Tibial nerve (tissue), 4 donors: ENCODE measurements at regions not wholly inside any gene's neighbourhood (a gene's known extent, or its start where the extent isn't known, plus 50 kb on each side); places are given as distances from the start of the nearest gene placed in this dataset.

ENCODE experiments used
- DNase-seq, 2 donors: peaks; one replicate each; pipeline ENCODE4 v3.0.0-alpha.2; 2019; ENCODE audit warnings: low spot score in 2 of 2
- H3K27ac ChIP-seq, 4 donors: fragments of 200-600 bp; sonication (generic) in 3 of 4; one replicate each; pipeline ENCODE4 v1.5.1; 2017 to 2019; ENCODE audit warnings: mild to moderate bottlenecking in 1 of 4
- H3K27me3 ChIP-seq, 2 donors: fragments of 200-600 bp; sonication (generic) in 1 of 2; one replicate each; pipeline versions ENCODE4 v1.5.1 to v1.6.0; 2017 to 2019
- H3K36me3 ChIP-seq, 3 donors: fragments of 200-600 bp; sonication (generic); one replicate each; pipeline ENCODE4 v1.5.1; 2018 to 2019
- H3K4me1 ChIP-seq, 4 donors: fragments of 200-600 bp; sonication (generic) in 3 of 4; one replicate each; pipeline ENCODE4 v1.5.1; 2017 to 2019
- H3K4me3 ChIP-seq, 4 donors: fragments of 200-600 bp; sonication (generic) in 3 of 4; one replicate each; pipeline ENCODE4 v1.5.1; 2017 to 2019; ENCODE audit warnings: mild to moderate bottlenecking in 1 of 4, moderate library complexity in 1 of 4
- H3K9me3 ChIP-seq, 4 donors: fragments of 200-600 bp; sonication (generic) in 3 of 4; one replicate each; pipeline ENCODE4 v1.5.1; 2017 to 2019
- CTCF ChIP-seq, 5 experiments: fragments of 200-600 bp in 3 of 5; fragments of 450-650 bp in 2 of 5; sonication (generic) in 3 of 5; IDR thresholded peaks; one replicate each; pipeline ENCODE4 v1.5.1; 2016 to 2019; ENCODE audit warnings: antibody characterized with exemption in 5 of 5, mild to moderate bottlenecking in 3 of 5, moderate library complexity in 2 of 5
- EP300 ChIP-seq, 2 donors: sonication (generic); formaldehyde crosslinking; IDR thresholded peaks; one replicate each; pipeline ENCODE4 v1.6.1; 2017; ENCODE audit warnings: antibody characterized with exemption in 2 of 2, mild to moderate bottlenecking in 1 of 2
- POLR2A ChIP-seq, 2 donors: fragments of 450-650 bp; IDR thresholded peaks; one replicate each; pipeline ENCODE4 v1.6.1; 2017; ENCODE audit warnings: antibody characterized with exemption in 2 of 2, mild to moderate bottlenecking in 2 of 2, moderate library complexity in 2 of 2
- WGBS, 2 donors: methylation state at CpG; one replicate each; pipeline ENCODE4 v1.1.5; 2018; 5-methylcytosine and 5-hydroxymethylcytosine counted together

- TF ChIP-seq CTCF (IDR thresholded peaks at IDR 0.05), result no peak
- TF ChIP-seq POLR2A (IDR thresholded peaks at IDR 0.05), result no peak
- TF ChIP-seq EP300 (IDR thresholded peaks at IDR 0.05), result no peak
- no peak overlapping the region for H3K4me3 ChIP-seq
- H3K27me3 ChIP-seq, result no peaks in the 10 kb centered on the region
- no peak for DNase-seq
- H3K36me3 ChIP-seq, result no peaks in the 10 kb centered on the region
- H3K27ac ChIP-seq, result no peak overlapping the region
- no peaks in the 10 kb centered on the region for H3K9me3 ChIP-seq
- H3K4me1 ChIP-seq, result no peaks in the 10 kb centered on the region
- WGBS, 2 donors, result 75 to 84% methylated on average over 4 of the region's 4 CpGs
Measured at GRCh38 chr1:119228335-119229080, 88.1 kb upstream of the WARS2 start.

DNA sequence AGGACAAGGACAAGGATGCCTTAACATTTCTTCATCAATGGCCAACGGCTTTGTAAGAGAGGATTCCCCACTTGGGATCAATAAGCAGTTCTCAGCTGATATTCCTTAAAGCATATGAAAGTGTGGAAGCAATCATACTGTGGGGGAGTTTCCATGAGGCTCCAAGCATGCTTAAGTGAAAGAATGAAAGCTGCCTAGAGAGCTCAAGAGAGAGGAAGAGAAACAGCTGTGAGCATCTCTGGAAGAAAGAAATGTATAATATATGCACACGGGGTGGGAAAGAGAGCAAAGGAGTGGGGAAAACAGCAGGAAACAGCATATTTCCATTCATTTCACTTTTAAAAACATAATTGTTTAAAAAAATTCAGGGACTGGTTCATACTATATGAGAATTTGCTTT, 94.7 kb upstream of the WARS2 start:
- 75 to 83% methylated on average over 2 of the region's 2 CpGs for WGBS, 2 donors
- H3K36me3 ChIP-seq, result no peaks in the 10 kb centered on the region
- no peak for DNase-seq
- H3K27ac ChIP-seq, result no peak overlapping the region
- TF ChIP-seq POLR2A (IDR thresholded peaks at IDR 0.05) (no peak), CTCF (IDR thresholded peaks at IDR 0.05) (no peak)
- no peak overlapping the region for H3K4me3 ChIP-seq
- H3K4me1 ChIP-seq, result no peaks in the 10 kb centered on the region
- no peaks in the 10 kb centered on the region for H3K9me3 ChIP-seq
- H3K27me3 ChIP-seq, result no peaks in the 10 kb centered on the region

GRCh38 chr1:119245881-119246280, 105.4 kb upstream of the WARS2 start:
- H3K4me1 ChIP-seq, result no peaks in the 10 kb centered on the region
- WGBS, 2 donors, result 39 to 50% methylated on average over 1 of the region's 1 CpG
- no peaks in the 10 kb centered on the region for H3K36me3 ChIP-seq
- H3K27me3 ChIP-seq, result no peaks in the 10 kb centered on the region
- DNase-seq, result no peak
- H3K4me3 ChIP-seq, result no peak overlapping the region
- TF ChIP-seq CTCF (IDR thresholded peaks at IDR 0.05) (no peak), EP300 (IDR thresholded peaks at IDR 0.05) (no peak), POLR2A (IDR thresholded peaks at IDR 0.05) (no peak)
- no peak overlapping the region for H3K27ac ChIP-seq
- no peaks in the 10 kb centered on the region for H3K9me3 ChIP-seq

DNA sequence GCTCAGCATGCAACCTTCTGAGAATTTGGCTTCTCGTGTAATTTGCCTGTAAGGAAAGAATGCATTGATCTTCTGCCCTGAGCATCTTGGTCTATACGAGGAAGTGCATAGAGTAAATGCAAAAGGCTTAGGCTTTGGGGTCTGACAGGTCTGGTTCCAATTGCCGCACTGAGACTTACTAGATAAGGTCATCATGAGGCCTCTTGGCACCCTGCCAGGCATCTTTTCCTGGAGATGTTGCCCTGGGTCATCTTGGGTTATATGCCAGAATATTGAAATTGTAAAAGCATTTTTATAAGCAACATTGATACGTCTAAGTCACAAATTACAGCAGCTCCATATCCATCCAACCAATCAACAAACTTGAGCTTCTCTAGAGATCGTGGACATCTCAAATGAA, 108.8 kb upstream of the WARS2 start:
- TF ChIP-seq EP300 (IDR thresholded peaks at IDR 0.05) (no peak), POLR2A (IDR thresholded peaks at IDR 0.05) (no peak), CTCF (IDR thresholded peaks at IDR 0.05) (no peak)
- Histone ChIP-seq H3K27ac (no peak overlapping the region), H3K4me3 (no peak overlapping the region), H3K9me3 (no peaks in the 10 kb centered on the region), H3K36me3 (no peaks in the 10 kb centered on the region), H3K27me3 (no peaks in the 10 kb centered on the region), H3K4me1 (no peaks in the 10 kb centered on the region)
- 75 to 81% methylated on average over 5 of the region's 5 CpGs for WGBS, 2 donors
- DNase-seq, result no peak

GRCh38 chr1:119250299-119250698, 109.8 kb upstream of the WARS2 start:
- 96 to 100% methylated on average over 1 of the region's 1 CpG for WGBS, 2 donors
- Histone ChIP-seq H3K27me3 (no peaks in the 10 kb centered on the region), H3K27ac (no peak overlapping the region), H3K4me1 (no peaks in the 10 kb centered on the region), H3K9me3 (no peaks in the 10 kb centered on the region), H3K36me3 (no peaks in the 10 kb centered on the region), H3K4me3 (no peak overlapping the region)
- TF ChIP-seq EP300 (IDR thresholded peaks at IDR 0.05), result no peak
- no peak for TF ChIP-seq POLR2A (IDR thresholded peaks at IDR 0.05)
- no peak for TF ChIP-seq CTCF (IDR thresholded peaks at IDR 0.05)
- no peak for DNase-seq
